GM12878 (cell line): ENCODE measurements at regions not wholly inside any gene's neighbourhood (a gene's known extent, or its start where the extent isn't known, plus 50 kb on each side); places are given as distances from the start of the nearest gene placed in this dataset.

ENCODE experiments used
- ATAC-seq: fragments of 200-7000 bp; cut with Tn5 transposase; 3 replicates; pipeline ENCODE4 v1.9.1; 2020; ENCODE audit warnings: mild to moderate bottlenecking, moderate library complexity
- BruUV-seq: library from RNA; stranded (reverse); fragments of 400-500 nt; replicated peaks from 2 replicates; lab custom pipeline; 2021; lab: Mats Ljungman, UMichigan
- CTCF ChIA-PET: fragments of 300-600 bp; sonication (Branson Sonifier 250); formaldehyde crosslinking; extraction: SDS; loops from one replicate; lab custom pipeline; 2021; ENCODE audit warnings: inconsistent platforms; lab: Yijun Ruan, JAX
- POLR2A ChIA-PET: fragments of 350-600 bp; formaldehyde crosslinking; extraction: SDS; loops from one replicate; lab custom pipeline; 2021; ENCODE audit warnings: inconsistent platforms; lab: Charles Lee
- RAD21 ChIA-PET: fragments of 300-600 bp; sonication (Branson Sonifier 250); formaldehyde crosslinking; loops from one replicate; lab custom pipeline; 2023; ENCODE audit warnings: antibody characterized with exemption; ENCODE audit not compliant: unreplicated experiment; lab: Charles Lee
- SMC1A ChIA-PET: fragments of 300-600 bp; sonication (Branson Sonifier 250); formaldehyde crosslinking; loops from one replicate; lab custom pipeline; 2023; ENCODE audit not compliant: unreplicated experiment, uncharacterized antibody; lab: Charles Lee
- DNase-seq: peaks from one replicate; pipeline ENCODE4 v3.0.0-alpha.2; 2011; ENCODE audit warnings: low read depth, low spot score
- FAIRE-seq: peaks from 3 replicates; lab custom pipeline; 2011; peaks lifted over from hg19 to GRCh38; lab: Jason Lieb, UNC
- H2AFZ ChIP-seq: 2 replicates; pipeline ENCODE4 v1.6.0; 2011; ENCODE audit warnings: low read depth, low read length, control low read depth; ENCODE audit not compliant: control insufficient read depth
- H3K27ac ChIP-seq: 2 replicates; pipeline ENCODE4 v1.5.1; 2011; ENCODE audit warnings: control low read depth; ENCODE audit not compliant: control insufficient read depth, insufficient read depth
- H3K27me3 ChIP-seq, 2 experiments: replicated peaks in 1 of 2; 2 replicates each; pipeline versions ENCODE4 v1.6.0 to v1.6.1; 2011; ENCODE audit warnings: low read length in 1 of 2; ENCODE audit not compliant: control insufficient read depth in 2 of 2, insufficient read depth in 2 of 2
- H3K36me3 ChIP-seq, 2 experiments: 2 replicates each; pipeline ENCODE4 v1.5.1; 2011; ENCODE audit warnings: low read length in 1 of 2; ENCODE audit not compliant: control insufficient read depth in 2 of 2, insufficient read depth in 2 of 2
- H3K4me1 ChIP-seq: 2 replicates; pipeline ENCODE4 v1.6.1; 2011; ENCODE audit warnings: mild to moderate bottlenecking, low read length, moderate library complexity, mixed read lengths; ENCODE audit not compliant: control insufficient read depth, insufficient read depth
- H3K4me2 ChIP-seq: 2 replicates; pipeline ENCODE4 v1.6.0; 2011; ENCODE audit warnings: control low read depth; ENCODE audit not compliant: control insufficient read depth, insufficient read depth
- H3K4me3 ChIP-seq: fragments of 200-600 bp; sonication (generic); 2 replicates; pipeline ENCODE4 v1.5.1; 2016
- H3K79me2 ChIP-seq: 2 replicates; pipeline ENCODE4 v1.6.0; 2011; ENCODE audit warnings: low read length; ENCODE audit not compliant: control insufficient read depth, insufficient read depth
- H3K9ac ChIP-seq: 2 replicates; pipeline ENCODE4 v1.8.0; 2011; ENCODE audit warnings: low read length, control low read depth, mixed read lengths; ENCODE audit not compliant: control insufficient read depth, insufficient read depth
- H3K9me3 ChIP-seq: replicated peaks from 3 replicates; pipeline ENCODE4 v1.5.1; 2011; ENCODE audit warnings: mild to moderate bottlenecking, low read length; ENCODE audit not compliant: control insufficient read depth, insufficient read depth
- H4K20me1 ChIP-seq: 2 replicates; pipeline ENCODE4 v1.6.0; 2011; ENCODE audit not compliant: control insufficient read depth, insufficient read depth
- ATF7 ChIP-seq: fragments of 450-650 bp; IDR thresholded peaks from 2 replicates; pipeline ENCODE4 v1.6.1; 2016; ENCODE audit warnings: low read depth, mild to moderate bottlenecking
- EGR1 ChIP-seq, 2 experiments: IDR thresholded peaks; 1 replicate in 1 of 2; 2 replicates in 1 of 2; pipeline ENCODE4 v1.6.1; 2011 to 2012; ENCODE audit warnings: low read depth in 2 of 2, low read length in 2 of 2, borderline replicate concordance in 1 of 2, mild to moderate bottlenecking in 1 of 2, moderate library complexity in 1 of 2
- EZH2 ChIP-seq: IDR thresholded peaks from 2 replicates; pipeline ENCODE4 v1.6.1; 2012; ENCODE audit warnings: low read depth, mild to moderate bottlenecking, control low read depth, inconsistent platforms, low read length, borderline replicate concordance; ENCODE audit not compliant: control insufficient read depth
- HDGF ChIP-seq: fragments of 450-650 bp; IDR thresholded peaks from 2 replicates; pipeline ENCODE4 v1.6.1; 2016; ENCODE audit warnings: antibody characterized with exemption
- IKZF2 ChIP-seq, 2 experiments: fragments of 450-650 bp; IDR thresholded peaks; 2 replicates each; pipeline ENCODE4 v1.6.1; 2017; ENCODE audit warnings: mild to moderate bottlenecking in 2 of 2, moderate library complexity in 2 of 2
- NR2C2 ChIP-seq: IDR thresholded peaks from 2 replicates; pipeline ENCODE4 v1.6.1; 2011; ENCODE audit warnings: borderline replicate concordance, low read depth; ENCODE audit not compliant: control insufficient read depth, insufficient read length
- RB1 ChIP-seq: fragments of 450-650 bp; formaldehyde crosslinking; IDR thresholded peaks from 2 replicates; pipeline ENCODE4 v1.6.1; 2017; ENCODE audit warnings: mild to moderate bottlenecking, borderline replicate concordance
- STAT3 ChIP-seq: IDR thresholded peaks from 2 replicates; pipeline ENCODE4 v1.6.1; 2011; ENCODE audit warnings: low read depth, low read length, improper control_type of control experiment
- USF1 ChIP-seq: IDR thresholded peaks from 2 replicates; pipeline ENCODE4 v1.6.1; 2011; ENCODE audit warnings: borderline replicate concordance, low read depth, mild to moderate bottlenecking, moderate library complexity, mixed read lengths, low read length; ENCODE audit not compliant: insufficient read depth; ENCODE audit errors: extremely low read length
- YY1 ChIP-seq: IDR thresholded peaks from 2 replicates; pipeline ENCODE4 v1.6.1; 2011; ENCODE audit warnings: low read depth, mild to moderate bottlenecking, low read length
- WGBS: methylation state at CpG from one replicate; pipeline ENCODE4 v1.1.6; 2016; ENCODE audit warnings: low lambda C conversion rate; ENCODE audit not compliant: insufficient replicate concordance, insufficient coverage; ENCODE audit errors: missing lambda C conversion rate; 5-methylcytosine and 5-hydroxymethylcytosine counted together
- in situ Hi-C: fragments of 300-500 bp; cut with MboI; formaldehyde crosslinking; loops from 9 replicates; pipeline ENCODE4 v1.14.3; 2018; ENCODE audit warnings: mixed read lengths
- intact Hi-C: fragments of 100-400 bp; cut with micrococcal nuclease; formaldehyde crosslinking; loops from one replicate; pipeline ENCODE4 v1.14.2; 2022; ENCODE audit not compliant: unreplicated experiment
- TF ChIP-seq, protein P1 (sequence below): IDR thresholded peaks from 2 replicates; pipeline ENCODE4 v1.6.1; 2011; ENCODE audit warnings: low read depth, low read length, improper control_type of control experiment, borderline replicate concordance

- DNase-seq (no peak), ATAC-seq (no peak), FAIRE-seq (no peak)
- H3K36me3 ChIP-seq = no peaks in the 10 kb centered on the region
- H2AFZ ChIP-seq = no peak overlapping the region
- no peaks in the 10 kb centered on the region for H3K9me3 ChIP-seq
- no peaks in the 10 kb centered on the region for H3K4me1 ChIP-seq
- ChIA-PET POLR2A (no interaction called here), RAD21 (no interaction called here), SMC1A (no interaction called here), CTCF (no interaction called here)
- H3K27me3 ChIP-seq = no peaks in the 10 kb centered on the region
- no peak overlapping the region for H3K4me3 ChIP-seq
- no peak overlapping the region for H3K27ac ChIP-seq
- in situ Hi-C loops (no loop called here), intact Hi-C loops (no loop called here)
- no TSS peak for BruUV-seq
- H3K9ac ChIP-seq = no peak overlapping the region
- 40% methylated on average over 4 of the region's 4 CpGs for WGBS
- H3K4me2 ChIP-seq = no peak overlapping the region
- TF ChIP-seq NR2C2 (no peak), ATF7 (no peak), YY1 (no peak), USF1 (no peak), HDGF (no peak), EZH2 (no peak), EGR1 (IDR thresholded peaks at IDR 0.05; ENCODE audit: borderline replicate concordance in 1 of 2, low read depth in 2 of 2, low read length in 2 of 2) (no peak), STAT3 (no peak), RB1 (no peak), IKZF2 (IDR thresholded peaks at IDR 0.05) (no peak)
- TF ChIP-seq, protein P1, sequence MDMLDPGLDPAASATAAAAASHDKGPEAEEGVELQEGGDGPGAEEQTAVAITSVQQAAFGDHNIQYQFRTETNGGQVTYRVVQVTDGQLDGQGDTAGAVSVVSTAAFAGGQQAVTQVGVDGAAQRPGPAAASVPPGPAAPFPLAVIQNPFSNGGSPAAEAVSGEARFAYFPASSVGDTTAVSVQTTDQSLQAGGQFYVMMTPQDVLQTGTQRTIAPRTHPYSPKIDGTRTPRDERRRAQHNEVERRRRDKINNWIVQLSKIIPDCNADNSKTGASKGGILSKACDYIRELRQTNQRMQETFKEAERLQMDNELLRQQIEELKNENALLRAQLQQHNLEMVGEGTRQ = no peak
- TF ChIP-seq, all 136 proteins: peak for 0
- no peaks in the 10 kb centered on the region for H4K20me1 ChIP-seq
- H3K79me2 ChIP-seq = no peaks in the 10 kb centered on the region
These were observed 996.2 kb upstream of the FLRT2 start for GRCh38 chr14:84533791-84534190.
